Neuronal stem cell (in vitro differentiated cells): ENCODE measurements at regions not wholly inside any gene's neighbourhood (a gene's known extent, or its start where the extent isn't known, plus 50 kb on each side); places are given as distances from the start of the nearest gene placed in this dataset.
"Not testable (repeated sequence)": the region's sequence is repeated elsewhere in the genome, so short reads cannot be mapped to it uniquely, and the experiment has no call there.

Experiments used
- DNase-seq: peaks from one replicate; pipeline ENCODE4 v3.0.0-alpha.2; 2013; ENCODE audit warnings: low spot score
- H2AFZ ChIP-seq: one replicate; pipeline ENCODE4 v1.6.1; 2013; ENCODE audit warnings: mild to moderate bottlenecking, low read length, inconsistent platforms
- H2AK5ac ChIP-seq: 2 replicates; pipeline ENCODE4 v1.6.1; 2013; ENCODE audit warnings: low read depth, mild to moderate bottlenecking, inconsistent platforms, low read length, moderate library complexity, mixed read lengths
- H2BK120ac ChIP-seq: 2 replicates; pipeline ENCODE4 v1.6.1; 2013; ENCODE audit warnings: low read depth, mild to moderate bottlenecking, inconsistent platforms, low read length, moderate library complexity, mixed read lengths
- H2BK12ac ChIP-seq: one replicate; pipeline ENCODE4 v1.6.1; 2013; ENCODE audit warnings: low read length, inconsistent platforms
- H2BK15ac ChIP-seq: 2 replicates; pipeline ENCODE4 v1.6.1; 2013; ENCODE audit warnings: mild to moderate bottlenecking, low read length, inconsistent platforms, mixed read lengths
- H2BK5ac ChIP-seq: one replicate; pipeline ENCODE4 v1.6.1; 2013; ENCODE audit warnings: inconsistent platforms, mild to moderate bottlenecking, low read length, moderate library complexity
- H3K14ac ChIP-seq: one replicate; pipeline ENCODE4 v1.6.1; 2013; ENCODE audit warnings: low read length, inconsistent platforms
- H3K18ac ChIP-seq: 2 replicates; pipeline ENCODE4 v1.6.1; 2013; ENCODE audit warnings: low read length, inconsistent platforms
- H3K23ac ChIP-seq: 2 replicates; pipeline ENCODE4 v1.6.1; 2013; ENCODE audit warnings: low read depth, mild to moderate bottlenecking, mixed read lengths, low read length, inconsistent platforms; ENCODE audit not compliant: poor library complexity
- H3K27ac ChIP-seq: replicated peaks from 3 replicates; pipeline ENCODE4 v1.5.1; 2013; ENCODE audit warnings: low read length, inconsistent platforms
- H3K27me3 ChIP-seq, 3 experiments: 2 replicates each; pipeline ENCODE4 v1.6.1; 2013; ENCODE audit warnings: low read length in 3 of 3, mild to moderate bottlenecking in 2 of 3, inconsistent platforms in 1 of 3, low read depth in 1 of 3, mixed read lengths in 1 of 3, moderate library complexity in 1 of 3; ENCODE audit not compliant: control insufficient read depth in 3 of 3, insufficient read depth in 3 of 3
- H3K36me3 ChIP-seq, 2 donors: replicated peaks in 1 of 2; 2 replicates each; pipeline ENCODE4 v1.6.1; 2013; ENCODE audit warnings: low read length in 2 of 2; ENCODE audit not compliant: control insufficient read depth in 2 of 2, insufficient read depth in 2 of 2
- H3K4ac ChIP-seq: 2 replicates; pipeline ENCODE4 v1.6.1; 2013; ENCODE audit warnings: inconsistent platforms, mild to moderate bottlenecking, low read length, moderate library complexity
- H3K4me1 ChIP-seq, 2 donors: 1 replicate in 1 of 2; 2 replicates in 1 of 2; pipeline ENCODE4 v1.6.1; 2013; ENCODE audit warnings: low read length in 2 of 2, low read depth in 1 of 2; ENCODE audit not compliant: control insufficient read depth in 2 of 2, insufficient read depth in 1 of 2
- H3K4me2 ChIP-seq: one replicate; pipeline ENCODE4 v1.6.1; 2013; ENCODE audit warnings: mild to moderate bottlenecking, low read length, inconsistent platforms; ENCODE audit not compliant: insufficient read depth, poor library complexity, severe bottlenecking
- H3K4me3 ChIP-seq, 2 donors: 2 replicates each; pipeline ENCODE4 v1.5.1; 2013; ENCODE audit warnings: low read length in 2 of 2, mild to moderate bottlenecking in 2 of 2, inconsistent platforms in 1 of 2, moderate library complexity in 1 of 2
- H3K79me1 ChIP-seq: one replicate; pipeline ENCODE4 v1.6.1; 2013; ENCODE audit warnings: low read depth, mild to moderate bottlenecking, inconsistent platforms, low read length, moderate library complexity
- H3K9ac ChIP-seq: one replicate; pipeline ENCODE4 v1.6.1; 2013; ENCODE audit warnings: mild to moderate bottlenecking, low read depth, low read length, inconsistent platforms; ENCODE audit not compliant: poor library complexity
- H3K9me3 ChIP-seq, 2 donors: replicated peaks in 1 of 2; 2 replicates each; pipeline versions ENCODE3 to v1.6.1; 2013; ENCODE audit warnings: low read length in 2 of 2, mild to moderate bottlenecking in 2 of 2, inconsistent platforms in 1 of 2, low read depth in 1 of 2, mixed read lengths in 1 of 2, moderate library complexity in 1 of 2; ENCODE audit not compliant: control insufficient read depth in 2 of 2, insufficient read depth in 1 of 2
- H4K8ac ChIP-seq: one replicate; pipeline ENCODE4 v1.6.1; 2013; ENCODE audit warnings: low read depth, mild to moderate bottlenecking, inconsistent platforms, low read length, moderate library complexity
- H4K91ac ChIP-seq: one replicate; pipeline ENCODE4 v1.6.1; 2013; ENCODE audit warnings: low read length, low read depth, mild to moderate bottlenecking, inconsistent platforms; ENCODE audit not compliant: poor library complexity
- WGBS, 2 donors: extraction: QIAGEN DNeasy Blood & Tissue Kit; methylation state at CpG; one replicate each; pipeline ENCODE4 v1.1.7; 2013; ENCODE audit warnings: missing lambda C conversion rate in 2 of 2, mixed read lengths in 1 of 2; ENCODE audit not compliant: insufficient read length in 2 of 2, insufficient replicate concordance in 1 of 2; ENCODE audit errors: extremely low coverage in 2 of 2; 5-methylcytosine and 5-hydroxymethylcytosine counted together

GRCh38 chr12:28787151-28787550, 361.9 kb upstream of the FAR2 start:
- Histone ChIP-seq H3K14ac (no peak overlapping the region), H4K8ac (no peak overlapping the region), H3K23ac (no peak overlapping the region), H2AFZ (peak overlapping the region; percentile 47), H3K79me1 (no peaks in the 10 kb centered on the region), H3K27me3 (no peaks in the 10 kb centered on the region), H3K9me3 (peaks cover 0 to 5% of the 10 kb centered on the region in 2 donors), H2AK5ac (no peak overlapping the region), H2BK120ac (no peak overlapping the region), H3K4ac (no peak overlapping the region), H3K4me3 (no peak overlapping the region), H2BK15ac (no peak overlapping the region), H3K4me2 (no peak overlapping the region), H3K9ac (no peak overlapping the region), H3K27ac (no peak overlapping the region), H4K91ac (no peak overlapping the region), H3K4me1 (peaks cover 0 to 6% of the 10 kb centered on the region in 2 donors), H3K36me3 (no peaks in the 10 kb centered on the region), H2BK12ac (no peak overlapping the region), H3K18ac (no peak overlapping the region), H2BK5ac (no peak overlapping the region)
- DNase-seq: no peak
- no CpG with 5 or more reads among the region's 2 CpGs for WGBS, 2 donors

GRCh38 chr12:28788256-28788655, 360.8 kb upstream of the FAR2 start:
- H3K4me3 ChIP-seq, H4K8ac ChIP-seq, H3K9ac ChIP-seq, H3K79me1 ChIP-seq, H3K36me3 ChIP-seq, H3K27me3 ChIP-seq, H2AK5ac ChIP-seq, H3K9me3 ChIP-seq, H2BK5ac ChIP-seq, H2BK12ac ChIP-seq, H3K14ac ChIP-seq, H3K23ac ChIP-seq, H2AFZ ChIP-seq, H2BK15ac ChIP-seq, DNase-seq, H3K4me2 ChIP-seq, H3K18ac ChIP-seq, H3K27ac ChIP-seq, H3K4ac ChIP-seq, H2BK120ac ChIP-seq, H4K91ac ChIP-seq: not testable (repeated sequence)
- H3K4me1 ChIP-seq: peaks cover 0 to 11% of the 10 kb centered on the region in 2 donors

GRCh38 chr12:28793581-28794151, 355.4 kb upstream of the FAR2 start:
- peaks cover 0 to 15% of the 10 kb centered on the region in 2 donors for H3K4me1 ChIP-seq
- no peak overlapping the region for H2BK15ac ChIP-seq
- no peak overlapping the region for H3K4me3 ChIP-seq
- no CpG with 5 or more reads among the region's 3 CpGs for WGBS, 2 donors
- DNase-seq: no peak
- H3K14ac ChIP-seq: no peak overlapping the region
- no peak overlapping the region for H3K9ac ChIP-seq
- H2BK5ac ChIP-seq: no peak overlapping the region
- H2BK12ac ChIP-seq: no peak overlapping the region
- H3K27me3 ChIP-seq: no peaks in the 10 kb centered on the region
- H3K4me2 ChIP-seq: no peak overlapping the region
- no peak overlapping the region for H3K18ac ChIP-seq
- no peak overlapping the region for H4K91ac ChIP-seq
- H2BK120ac ChIP-seq: no peak overlapping the region
- H3K23ac ChIP-seq: no peak overlapping the region
- no peaks in the 10 kb centered on the region for H3K79me1 ChIP-seq
- H2AK5ac ChIP-seq: no peak overlapping the region
- no peak overlapping the region for H3K4ac ChIP-seq
- H3K27ac ChIP-seq: no peak overlapping the region
- peaks cover 0 to 6% of the 10 kb centered on the region in 2 donors for H3K9me3 ChIP-seq
- H3K36me3 ChIP-seq: no peaks in the 10 kb centered on the region
- peak overlapping the region; percentile 57 for H2AFZ ChIP-seq
- H4K8ac ChIP-seq: no peak overlapping the region

- Histone ChIP-seq H3K9me3 (peaks cover 0 to 6% of the 10 kb centered on the region in 2 donors), H4K91ac (no peak overlapping the region), H3K4me2 (no peak overlapping the region), H2AK5ac (no peak overlapping the region), H3K27me3 (no peaks in the 10 kb centered on the region), H3K4me3 (no peak overlapping the region), H3K4me1 (peaks cover 0 to 15% of the 10 kb centered on the region in 2 donors), H2BK120ac (no peak overlapping the region), H2BK5ac (no peak overlapping the region), H3K18ac (no peak overlapping the region), H3K4ac (no peak overlapping the region), H4K8ac (no peak overlapping the region), H2BK15ac (no peak overlapping the region), H3K36me3 (no peaks in the 10 kb centered on the region), H2AFZ (peak overlapping the region; percentile 24), H3K23ac (no peak overlapping the region), H3K79me1 (no peaks in the 10 kb centered on the region), H3K27ac (no peak overlapping the region), H3K9ac (no peak overlapping the region), H2BK12ac (no peak overlapping the region), H3K14ac (no peak overlapping the region)
- DNase-seq: no peak
- WGBS, 2 donors: no CpG with 5 or more reads among the region's 5 CpGs
Measured at GRCh38 chr12:28794211-28794610, 354.9 kb upstream of the FAR2 start.
